Testis (tissue), 2 donors: ENCODE measurements at regions not wholly inside any gene's neighbourhood (a gene's known extent, or its start where the extent isn't known, plus 50 kb on each side); places are given as distances from the start of the nearest gene placed in this dataset.

Experiments used
- CTCF ChIP-seq, 3 experiments: fragments of 450-650 bp in 2 of 3; fragments of 200-600 bp in 1 of 3; sonication (generic) in 1 of 3; IDR thresholded peaks; one replicate each; pipeline ENCODE4 v1.5.1; 2016 to 2019; ENCODE audit warnings: antibody characterized with exemption in 3 of 3, mild to moderate bottlenecking in 2 of 3, moderate library complexity in 1 of 3
- POLR2A ChIP-seq: fragments of 450-650 bp; IDR thresholded peaks from one replicate; pipeline ENCODE4 v1.6.1; 2017; ENCODE audit warnings: antibody characterized with exemption, mild to moderate bottlenecking, moderate library complexity

GRCh38 chr13:111926501-111927180 lies 140.3 kb upstream of the SOX1 start:
- no peak for TF ChIP-seq CTCF (IDR thresholded peaks at IDR 0.05)
- TF ChIP-seq POLR2A = no peak
